ENCODE measurements at regions not wholly inside any gene's neighbourhood (a gene's known extent, or its start where the extent isn't known, plus 50 kb on each side); places are given as distances from the start of the nearest gene placed in this dataset.
A peak's percentile ranks its signal among the peaks of the same experiment; 100 is the strongest.
"Not testable (repeated sequence)": the region's sequence is repeated elsewhere in the genome, so short reads cannot be mapped to it uniquely, and the experiment has no call there.

DNA sequence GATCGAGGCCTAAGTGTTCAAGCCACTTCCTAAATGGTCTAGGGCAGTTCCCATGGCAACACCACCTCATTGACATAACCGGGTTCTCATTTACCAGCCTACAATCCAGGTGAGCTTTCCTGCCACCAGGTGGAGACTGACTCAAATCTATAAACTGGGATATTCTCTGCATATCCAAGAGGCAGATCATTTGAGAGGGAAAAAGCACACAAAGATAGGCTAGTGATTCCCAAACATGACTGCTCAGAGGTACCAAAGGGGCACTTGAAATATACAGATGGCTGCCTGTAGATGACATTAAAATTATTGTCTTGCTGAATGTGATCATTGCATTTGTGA is 141.3 kb upstream of the PROK2 start:
- Histone ChIP-seq H3K56ac (ENCODE audit: extremely low read depth, insufficient read depth, low read length) (no peak overlapping the region), H2AFZ (replicated peaks; ENCODE audit: low read length, poor library complexity) (no peak overlapping the region), H2BK20ac (ENCODE audit: low read depth, low read length) (no peak overlapping the region), H2AK5ac (ENCODE audit: low read depth, low read length) (no peak overlapping the region), H3K14ac (replicated peaks; ENCODE audit: low read depth, low read length) (no peak overlapping the region), H3K4ac (ENCODE audit: low read depth, low read length) (no peak overlapping the region), H3K9ac (ENCODE audit: low read depth, low read length) (no peak overlapping the region), H3K4me3 (ENCODE audit: insufficient read depth, low read depth, low read length) (no peak overlapping the region), H2BK120ac (ENCODE audit: low read depth, low read length) (no peak overlapping the region), H3K4me1 (ENCODE audit: control insufficient read depth, insufficient read depth, low read length) (no peaks in the 10 kb centered on the region), H4K91ac (ENCODE audit: insufficient read depth, low read depth, low read length) (no peak overlapping the region), H3K18ac (ENCODE audit: low read depth, low read length) (no peak overlapping the region), H2BK5ac (ENCODE audit: low read depth, low read length, poor library complexity, severe bottlenecking) (no peak overlapping the region), H3K27me3 (ENCODE audit: control insufficient read depth, insufficient read depth, low read length) (peaks cover 22% of the 10 kb centered on the region), H3K36me3 (ENCODE audit: control insufficient read depth, insufficient read depth, low read length) (no peaks in the 10 kb centered on the region), H3K23ac (ENCODE audit: low read depth, low read length) (no peak overlapping the region), H4K20me1 (ENCODE audit: insufficient read depth, low read length) (no peaks in the 10 kb centered on the region), H2BK15ac (ENCODE audit: low read depth, low read length) (no peak overlapping the region), H3K27ac (ENCODE audit: insufficient read depth, low read length) (no peak overlapping the region), H3K9me1 (ENCODE audit: insufficient read depth, low read length) (no peaks in the 10 kb centered on the region), H2AK9ac (replicated peaks; ENCODE audit: low read depth, low read length, poor library complexity) (no peak overlapping the region), H3K4me2 (ENCODE audit: low read depth, low read length) (no peak overlapping the region), H3K79me1 (ENCODE audit: low read depth in 1 of 2, low read length in 2 of 2) (no peaks in the 10 kb centered on the region), H4K5ac (ENCODE audit: low read depth, low read length) (no peak overlapping the region), H4K8ac (ENCODE audit: low read depth in 2 of 2, low read length in 2 of 2) (no peak overlapping the region), H3K9me3 (ENCODE audit: control insufficient read depth, insufficient read depth, low read length) (no peaks in the 10 kb centered on the region)
- 0 out of 2 replicates have a peak, but pooled peaks have one; percentile 3 for TF ChIP-seq CTCF (conservative IDR thresholded peaks at IDR 0.05; ENCODE audit: low read depth, low read length)
- TF ChIP-seq RAD21 (IDR thresholded peaks at IDR 0.05; ENCODE audit: low read length) = no peak
- DNase-seq (peak; percentile 2), ATAC-seq (ENCODE audit: low read depth) (no peak)
- CTCF ChIA-PET = no interaction called here
- no CpG with 5 or more reads among the region's 2 CpGs for WGBS, 2 experiments (ENCODE audit: extremely low coverage in 2 of 2, insufficient read length in 1 of 2)
- BruUV-seq (replicated peaks) = no TSS peak
- dilution Hi-C loops (cut with HindIII; ENCODE audit: low sequenced_read_pairs, unreplicated experiment) (no loop called here), in situ Hi-C loops (cut with MboI; ENCODE audit: low sequenced_read_pairs) (no loop called here), intact Hi-C loops (cut with micrococcal nuclease) (no loop called here)
- POLR2A ChIA-PET (ENCODE audit: unreplicated experiment) = no interaction called here

DNA sequence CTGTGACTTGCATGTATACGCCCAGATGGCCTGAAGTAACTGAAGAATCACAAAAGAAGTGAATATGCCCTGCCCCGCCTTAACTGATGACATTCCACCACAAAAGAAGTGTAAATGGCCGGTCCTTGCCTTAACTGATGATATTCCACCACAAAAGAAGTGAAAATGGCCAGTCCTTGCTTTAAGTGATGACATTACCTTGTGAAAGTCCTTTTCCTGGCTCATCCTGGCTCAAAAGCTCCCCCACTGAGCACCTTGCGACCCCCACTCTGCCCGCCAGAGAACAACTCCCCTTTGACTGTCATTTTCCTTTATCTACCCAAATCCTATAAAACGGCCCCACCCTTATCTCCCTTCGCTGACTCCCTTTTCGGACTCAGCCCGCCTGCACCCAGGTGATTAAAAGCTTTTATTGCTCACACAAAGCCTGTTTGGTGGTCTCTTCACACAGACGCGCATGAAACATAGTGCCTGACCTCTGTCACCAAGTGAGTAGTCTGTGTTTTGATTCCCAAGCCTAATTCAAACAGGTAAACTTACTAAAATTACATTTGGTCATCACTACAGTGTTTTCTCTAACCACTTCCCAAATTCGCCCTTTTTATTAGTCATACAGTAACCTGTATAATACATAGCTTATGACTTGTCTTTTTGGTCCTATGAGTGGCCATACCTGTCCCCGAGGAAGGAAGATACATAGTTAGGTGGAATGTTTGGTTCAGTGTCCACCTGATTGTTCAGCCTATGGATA is 140.7 kb upstream of the PROK2 start:
- POLR2A ChIA-PET (ENCODE audit: unreplicated experiment); H2BK5ac ChIP-seq (ENCODE audit: low read depth, low read length, poor library complexity, severe bottlenecking); H3K4ac ChIP-seq (ENCODE audit: low read depth, low read length); H3K18ac ChIP-seq (ENCODE audit: low read depth, low read length); H2AK5ac ChIP-seq (ENCODE audit: low read depth, low read length); H4K91ac ChIP-seq (ENCODE audit: insufficient read depth, low read depth, low read length); dilution Hi-C loops (cut with HindIII; ENCODE audit: low sequenced_read_pairs, unreplicated experiment); H3K14ac ChIP-seq (replicated peaks; ENCODE audit: low read depth, low read length); H3K4me2 ChIP-seq (ENCODE audit: low read depth, low read length); H3K23ac ChIP-seq (ENCODE audit: low read depth, low read length); H3K79me1 ChIP-seq (ENCODE audit: low read depth in 1 of 2, low read length in 2 of 2); CTCF ChIA-PET; H3K4me3 ChIP-seq (ENCODE audit: insufficient read depth, low read depth, low read length); BruUV-seq (replicated peaks); H2BK15ac ChIP-seq (ENCODE audit: low read depth, low read length); H4K20me1 ChIP-seq (ENCODE audit: insufficient read depth, low read length); H3K4me1 ChIP-seq (ENCODE audit: control insufficient read depth, insufficient read depth, low read length); H3K36me3 ChIP-seq (ENCODE audit: control insufficient read depth, insufficient read depth, low read length); H3K27ac ChIP-seq (ENCODE audit: insufficient read depth, low read length); H2AFZ ChIP-seq (replicated peaks; ENCODE audit: low read length, poor library complexity); H2AK9ac ChIP-seq (replicated peaks; ENCODE audit: low read depth, low read length, poor library complexity); DNase-seq; H4K5ac ChIP-seq (ENCODE audit: low read depth, low read length); H2BK120ac ChIP-seq (ENCODE audit: low read depth, low read length); H2BK20ac ChIP-seq (ENCODE audit: low read depth, low read length); H3K56ac ChIP-seq (ENCODE audit: extremely low read depth, insufficient read depth, low read length); intact Hi-C loops (cut with micrococcal nuclease); H4K8ac ChIP-seq (ENCODE audit: low read depth in 2 of 2, low read length in 2 of 2); in situ Hi-C loops (cut with MboI; ENCODE audit: low sequenced_read_pairs); H3K9ac ChIP-seq (ENCODE audit: low read depth, low read length); H3K9me3 ChIP-seq (ENCODE audit: control insufficient read depth, insufficient read depth, low read length); H3K9me1 ChIP-seq (ENCODE audit: insufficient read depth, low read length); ATAC-seq (ENCODE audit: low read depth): not testable (repeated sequence)
- peaks cover 22% of the 10 kb centered on the region for H3K27me3 ChIP-seq (ENCODE audit: control insufficient read depth, insufficient read depth, low read length)
- WGBS, 2 experiments (ENCODE audit: extremely low coverage in 2 of 2, insufficient read length in 1 of 2) = no CpG with 5 or more reads among the region's 13 CpGs

Measured in IMR-90 (cell line).